Peyer's patch (tissue), 4 donors: ENCODE measurements at regions not wholly inside any gene's neighbourhood (a gene's known extent, or its start where the extent isn't known, plus 50 kb on each side); places are given as distances from the start of the nearest gene placed in this dataset.

ENCODE experiments used
- CTCF ChIP-seq, 6 experiments: fragments of 450-650 bp in 4 of 6; fragments of 200-600 bp in 2 of 6; sonication (generic) in 1 of 6; IDR thresholded peaks; one replicate each; pipeline ENCODE4 v1.5.1; 2017 to 2019; ENCODE audit warnings: antibody characterized with exemption in 6 of 6, mild to moderate bottlenecking in 3 of 6, moderate library complexity in 1 of 6
- POLR2A ChIP-seq, 2 donors: fragments of 450-650 bp; IDR thresholded peaks; one replicate each; pipeline ENCODE4 v1.5.1; 2017; ENCODE audit warnings: antibody characterized with exemption in 2 of 2, mild to moderate bottlenecking in 2 of 2, moderate library complexity in 2 of 2

GRCh38 chr14:54105898-54106297 lies 149.3 kb upstream of the BMP4 start:
- TF ChIP-seq CTCF (IDR thresholded peaks at IDR 0.05) (no peak), POLR2A (IDR thresholded peaks at IDR 0.05) (no peak)
